Neural cell (in vitro differentiated cells): ENCODE measurements at regions not wholly inside any gene's neighbourhood (a gene's known extent, or its start where the extent isn't known, plus 50 kb on each side); places are given as distances from the start of the nearest gene placed in this dataset.

Source experiments
- CTCF ChIP-seq: fragments of 450-650 bp; IDR thresholded peaks from 2 replicates; pipeline ENCODE4 v1.5.1; 2014; ENCODE audit warnings: antibody characterized with exemption, mild to moderate bottlenecking, moderate library complexity; ENCODE audit not compliant: poor library complexity, severe bottlenecking
- EP300 ChIP-seq: fragments of 450-650 bp; conservative IDR thresholded peaks from 2 replicates; pipeline ENCODE4 v1.6.1; 2014; ENCODE audit warnings: antibody characterized with exemption, mild to moderate bottlenecking, moderate library complexity; ENCODE audit not compliant: poor library complexity, severe bottlenecking
- EZH2 ChIP-seq: fragments of 200-600, 300-800 bp; shearing (Covaris generic), sonication (generic); IDR thresholded peaks from 2 replicates; pipeline ENCODE4 v1.6.1; 2014; ENCODE audit warnings: antibody characterized with exemption, low read length, borderline replicate concordance, mild to moderate bottlenecking; ENCODE audit not compliant: insufficient read depth, poor library complexity, severe bottlenecking
- MXI1 ChIP-seq: fragments of 450-650 bp; conservative IDR thresholded peaks from 2 replicates; pipeline ENCODE4 v1.6.1; 2014; ENCODE audit warnings: antibody characterized with exemption, mild to moderate bottlenecking; ENCODE audit not compliant: poor library complexity, severe bottlenecking
- POLR2AphosphoS5 ChIP-seq: IDR thresholded peaks from 2 replicates; pipeline ENCODE4 v1.6.1; 2012
- RAD21 ChIP-seq: fragments of 450-650 bp; conservative IDR thresholded peaks from 2 replicates; pipeline ENCODE4 v1.6.1; 2014; ENCODE audit warnings: antibody characterized with exemption, mild to moderate bottlenecking, moderate library complexity
- REST ChIP-seq: IDR thresholded peaks from 2 replicates; pipeline ENCODE4 v1.6.1; 2012; ENCODE audit warnings: borderline replicate concordance
- SMC3 ChIP-seq: fragments of 450-650 bp; conservative IDR thresholded peaks from 2 replicates; pipeline ENCODE4 v1.6.1; 2014; ENCODE audit warnings: antibody characterized with exemption, mild to moderate bottlenecking, moderate library complexity; ENCODE audit not compliant: poor library complexity
- TAF1 ChIP-seq: IDR thresholded peaks from 2 replicates; pipeline ENCODE4 v1.6.1; 2012; ENCODE audit warnings: low read depth

- TF ChIP-seq EP300 (no peak), CTCF (no peak), REST (no peak), RAD21 (no peak), MXI1 (no peak), EZH2 (no peak), SMC3 (no peak), POLR2AphosphoS5 (no peak), TAF1 (no peak)
Measured at GRCh38 chr11:112619106-112619505, 342.1 kb upstream of the NCAM1 start.
